ENCODE measurements at regions not wholly inside any gene's neighbourhood (a gene's known extent, or its start where the extent isn't known, plus 50 kb on each side); places are given as distances from the start of the nearest gene placed in this dataset.

GRCh38 chr20:56903858-56904257 is 274.8 kb downstream of the TFAP2C start:
- ChIA-PET POLR2A (no interaction called here), RAD21 (ENCODE audit: low non-redundant PET in 1 of 2, low total read pairs in 2 of 2, uncharacterized antibody in 2 of 2, unreplicated experiment in 2 of 2) (no interaction called here), CTCF (no interaction called here)
- H3K4me3 ChIP-seq (replicated peaks in 1 of 2; ENCODE audit: low read depth in 1 of 2, low read length in 2 of 2) = no peak overlapping the region
- no peaks in the 10 kb centered on the region for H3K79me2 ChIP-seq (ENCODE audit: insufficient read depth, low read length)
- BruUV-seq (replicated peaks) = no TSS peak
- no peak for TF ChIP-seq FOSL1 (IDR thresholded peaks at IDR 0.05; ENCODE audit: low read depth)
- no peak for TF ChIP-seq JUND (IDR thresholded peaks at IDR 0.05)
- TF ChIP-seq EZH2 (IDR thresholded peaks at IDR 0.05) = no peak
- no peak for TF ChIP-seq EGR1 (IDR thresholded peaks at IDR 0.05; ENCODE audit: low read depth)
- TF ChIP-seq TCF7L2 (IDR thresholded peaks at IDR 0.05; ENCODE audit: borderline replicate concordance, extremely low read depth, insufficient read depth, insufficient read length) = no peak
- no peak for TF ChIP-seq ELF1 (IDR thresholded peaks at IDR 0.05; ENCODE audit: borderline replicate concordance, low read depth)
- TF ChIP-seq POLR2AphosphoS5 (IDR thresholded peaks at IDR 0.05; ENCODE audit: low read depth, low read length) = no peak
- H3K27me3 ChIP-seq (ENCODE audit: insufficient read depth, low read length) = 0 out of 2 replicates have a peak, but pooled peaks cover 3% of the 10 kb centered on the region
- no peaks in the 10 kb centered on the region for H3K9me2 ChIP-seq (ENCODE audit: insufficient read depth)
- H3K9ac ChIP-seq (ENCODE audit: low read length) = no peak overlapping the region
- no peaks in the 10 kb centered on the region for H3K4me1 ChIP-seq (ENCODE audit: control insufficient read depth in 1 of 2, insufficient read depth in 2 of 2, low read length in 2 of 2)
- H3K36me3 ChIP-seq (ENCODE audit: control insufficient read depth in 1 of 2, insufficient read depth in 2 of 2, low read length in 2 of 2) = no peaks in the 10 kb centered on the region
- no peak for DNase-seq (ENCODE audit: low read depth, low spot score)
- H3K9me3 ChIP-seq (ENCODE audit: control insufficient read depth in 1 of 2, insufficient read depth in 1 of 2, low read depth in 1 of 2, low read length in 2 of 2) = no peaks in the 10 kb centered on the region
- intact Hi-C loops (cut with micrococcal nuclease) = no loop called here
- no peaks in the 10 kb centered on the region for H4K20me1 ChIP-seq (ENCODE audit: insufficient read depth)
- H3K4me2 ChIP-seq (ENCODE audit: low read length) = no peak overlapping the region
- H3K27ac ChIP-seq (ENCODE audit: low read depth, low read length) = no peak overlapping the region
- no peak for ATAC-seq
- H2AFZ ChIP-seq (ENCODE audit: low read depth, low read length, poor library complexity, severe bottlenecking) = no peak overlapping the region

- H3K4me2 ChIP-seq (ENCODE audit: low read length) = no peak overlapping the region
- POLR2A ChIA-PET = no interaction called here
- H3K27ac ChIP-seq (ENCODE audit: low read depth, low read length) = no peak overlapping the region
- CTCF ChIA-PET = no interaction called here
- no peak for DNase-seq (ENCODE audit: low read depth, low spot score)
- H4K20me1 ChIP-seq (ENCODE audit: insufficient read depth) = no peaks in the 10 kb centered on the region
- no peak overlapping the region for H3K4me3 ChIP-seq (replicated peaks in 1 of 2; ENCODE audit: low read depth in 1 of 2, low read length in 2 of 2)
- RAD21 ChIA-PET (ENCODE audit: low non-redundant PET in 1 of 2, low total read pairs in 2 of 2, uncharacterized antibody in 2 of 2, unreplicated experiment in 2 of 2) = no interaction called here
- H3K9me2 ChIP-seq (ENCODE audit: insufficient read depth) = no peaks in the 10 kb centered on the region
- H2AFZ ChIP-seq (ENCODE audit: low read depth, low read length, poor library complexity, severe bottlenecking) = no peak overlapping the region
- intact Hi-C loops (cut with micrococcal nuclease) = no loop called here
- BruUV-seq (replicated peaks) = no TSS peak
- H3K79me2 ChIP-seq (ENCODE audit: insufficient read depth, low read length) = no peaks in the 10 kb centered on the region
- no peaks in the 10 kb centered on the region for H3K4me1 ChIP-seq (ENCODE audit: control insufficient read depth in 1 of 2, insufficient read depth in 2 of 2, low read length in 2 of 2)
- H3K27me3 ChIP-seq (ENCODE audit: insufficient read depth, low read length) = no peaks in the 10 kb centered on the region
- no peaks in the 10 kb centered on the region for H3K9me3 ChIP-seq (ENCODE audit: control insufficient read depth in 1 of 2, insufficient read depth in 1 of 2, low read depth in 1 of 2, low read length in 2 of 2)
- no peak for ATAC-seq
- no peak overlapping the region for H3K9ac ChIP-seq (ENCODE audit: low read length)
- no peaks in the 10 kb centered on the region for H3K36me3 ChIP-seq (ENCODE audit: control insufficient read depth in 1 of 2, insufficient read depth in 2 of 2, low read length in 2 of 2)
- TF ChIP-seq ZFX (IDR thresholded peaks at IDR 0.05) (no peak), SP1 (IDR thresholded peaks at IDR 0.05; ENCODE audit: low read depth) (no peak), EGR1 (IDR thresholded peaks at IDR 0.05; ENCODE audit: low read depth) (no peak), RAD21 (IDR thresholded peaks at IDR 0.05; ENCODE audit: low read depth) (no peak), CTCF (IDR thresholded peaks at IDR 0.05 in 2 of 3, conservative IDR thresholded peaks at IDR 0.05 in 1 of 3; ENCODE audit: borderline replicate concordance in 1 of 3, insufficient read depth in 1 of 3, low read depth in 2 of 3, low read length in 2 of 3) (no peak), ZNF274 (IDR thresholded peaks at IDR 0.05; ENCODE audit: low read depth, low read length) (no peak)
Measured at GRCh38 chr20:56909918-56910714, 281.0 kb downstream of the TFAP2C start.
